ENCODE measurements at regions not wholly inside any gene's neighbourhood (a gene's known extent, or its start where the extent isn't known, plus 50 kb on each side); places are given as distances from the start of the nearest gene placed in this dataset.

GRCh38 chr21:16538405-16538804, 808.6 kb downstream of the USP25 start:
- intact Hi-C loops (cut with DNase I; ENCODE audit: low total_unique reads), result loop anchor here (5.0 to 10.0 kb wide), 2 partner anchors 34 to 344 kb away; no protein-coding TSS in a partner anchor
- peak overlapping the region; percentile 84 to 90 (median 88) for H3K27ac ChIP-seq
- H3K27me3 ChIP-seq, result no peaks in the 10 kb centered on the region

GRCh38 chr21:16538936-16539440, 809.2 kb downstream of the USP25 start:
- ATAC-seq, result no peak
- Histone ChIP-seq H3K27me3 (no peaks in the 10 kb centered on the region), H3K9me3 (no peaks in the 10 kb centered on the region), H3K4me1 (peaks cover 10 to 17% of the 10 kb centered on the region in 2 donors), H3K27ac (peak overlapping the region in 1 of 4 donors; percentile 90), H3K4me3 (no peak overlapping the region), H3K36me3 (no peaks in the 10 kb centered on the region)
- intact Hi-C loops (cut with DNase I; ENCODE audit: low total_unique reads), result loop anchor here (5.0 to 10.0 kb wide), 2 partner anchors 33 to 344 kb away; no protein-coding TSS in a partner anchor
- TF ChIP-seq CTCF (IDR thresholded peaks at IDR 0.05 in 4 of 5, conservative IDR thresholded peaks at IDR 0.05 in 1 of 5), result no peak
- no peak for TF ChIP-seq POLR2A (IDR thresholded peaks at IDR 0.05)
- no peak for DNase-seq
- in situ Hi-C loops (cut with MboI; ENCODE audit: low sequenced_read_pairs in 4 of 4), result loop anchor here in 2 of 4 donors (5.0 to 25.0 kb wide), 4 partner anchors 46 to 452 kb away; no protein-coding TSS in a partner anchor

More at GRCh38 chr21:16538405-16538804, 808.6 kb downstream of the USP25 start:
- TF ChIP-seq CTCF (IDR thresholded peaks at IDR 0.05 in 4 of 5, conservative IDR thresholded peaks at IDR 0.05 in 1 of 5) (no peak), POLR2A (IDR thresholded peaks at IDR 0.05) (no peak)
- Histone ChIP-seq H3K9me3 (no peaks in the 10 kb centered on the region), H3K4me3 (peak overlapping the region; percentile 47 to 64 (median 58)), H3K36me3 (no peaks in the 10 kb centered on the region), H3K4me1 (peaks cover 16 to 23% of the 10 kb centered on the region in 2 donors)
- in situ Hi-C loops (cut with MboI; ENCODE audit: low sequenced_read_pairs in 4 of 4), result loop anchor here in 2 of 4 donors (5.0 to 25.0 kb wide), 4 partner anchors 46 to 451 kb away; no protein-coding TSS in a partner anchor
- DNase-seq (no peak), ATAC-seq (no peak)

GRCh38 chr21:16540966-16541727, 811.4 kb downstream of the USP25 start:
- in situ Hi-C loops (cut with MboI; ENCODE audit: low sequenced_read_pairs in 4 of 4), result loop anchor here in 1 of 4 donors (25.0 kb wide), 1 partner anchor 454 kb away; no protein-coding TSS in a partner anchor
- DNase-seq (no peak), ATAC-seq (peak in 1 of 2 donors; percentile 48)
- H3K27me3 ChIP-seq, result no peaks in the 10 kb centered on the region
- no peaks in the 10 kb centered on the region for H3K36me3 ChIP-seq
- TF ChIP-seq POLR2A (IDR thresholded peaks at IDR 0.05) (no peak), CTCF (IDR thresholded peaks at IDR 0.05 in 4 of 5, conservative IDR thresholded peaks at IDR 0.05 in 1 of 5) (no peak)
- intact Hi-C loops (cut with DNase I; ENCODE audit: low total_unique reads), result no loop called here
- H3K4me3 ChIP-seq, result no peak overlapping the region
- peaks cover 6 to 16% of the 10 kb centered on the region in 2 donors for H3K4me1 ChIP-seq
- peak overlapping the region in 3 of 4 donors; percentile 2 to 60 (median 22) for H3K27ac ChIP-seq
- H3K9me3 ChIP-seq, result no peaks in the 10 kb centered on the region

- intact Hi-C loops (cut with DNase I; ENCODE audit: low total_unique reads), result no loop called here
- Histone ChIP-seq H3K36me3 (no peaks in the 10 kb centered on the region), H3K27me3 (no peaks in the 10 kb centered on the region), H3K4me3 (no peak overlapping the region), H3K27ac (no peak overlapping the region), H3K4me1 (no peaks in the 10 kb centered on the region), H3K9me3 (no peaks in the 10 kb centered on the region)
- ATAC-seq (no peak), DNase-seq (no peak)
- in situ Hi-C loops (cut with MboI; ENCODE audit: low sequenced_read_pairs in 4 of 4), result no loop called here
- TF ChIP-seq CTCF (IDR thresholded peaks at IDR 0.05 in 4 of 5, conservative IDR thresholded peaks at IDR 0.05 in 1 of 5) (no peak), POLR2A (IDR thresholded peaks at IDR 0.05) (no peak)
Observed at GRCh38 chr21:16550118-16550517, 820.3 kb downstream of the USP25 start.

Measured in gastrocnemius medialis (tissue), 4 donors.